ENCODE measurements at regions not wholly inside any gene's neighbourhood (a gene's known extent, or its start where the extent isn't known, plus 50 kb on each side); places are given as distances from the start of the nearest gene placed in this dataset.

DNA sequence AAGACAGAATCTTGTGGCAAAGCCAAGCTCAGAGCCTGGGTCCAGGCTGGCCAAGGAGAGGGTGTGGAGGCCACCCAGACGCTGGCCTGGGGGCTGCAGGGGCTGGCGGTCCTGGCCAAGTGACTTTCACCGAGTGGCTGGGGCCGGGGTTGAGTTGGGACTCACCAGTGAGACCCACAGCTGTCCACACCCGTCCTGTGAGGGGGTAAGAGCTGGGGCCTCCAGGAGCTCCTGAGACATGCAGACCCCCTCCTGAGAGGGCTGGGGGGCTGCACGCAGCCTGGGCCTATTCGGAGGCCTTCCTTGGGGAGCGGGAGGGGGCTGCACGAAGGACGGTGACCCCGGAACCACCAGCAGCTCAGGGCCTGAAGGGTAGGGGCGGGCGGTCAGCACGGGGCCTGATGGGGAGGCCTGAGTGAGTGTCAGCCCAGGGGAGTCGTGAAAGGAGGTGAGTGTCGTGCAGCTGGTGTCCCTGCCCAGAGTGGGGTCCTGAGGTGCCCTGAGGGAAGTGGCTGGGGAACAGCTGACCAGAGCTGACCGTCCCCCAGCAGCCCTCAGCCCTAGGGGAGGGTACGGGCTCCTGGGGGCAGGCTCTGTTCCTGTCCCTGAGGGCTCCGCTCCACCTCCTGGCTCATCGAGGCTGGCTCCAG lies 100.9 kb downstream of the FOXL3 start:
- DNase-seq (ENCODE audit: low read depth, low spot score) = no peak
- ChIA-PET RAD21 (ENCODE audit: low non-redundant PET in 1 of 2, low total read pairs in 2 of 2, uncharacterized antibody in 2 of 2, unreplicated experiment in 2 of 2) (no interaction called here), POLR2A (no interaction called here), CTCF (no interaction called here)
- no peaks in the 10 kb centered on the region for H3K27me3 ChIP-seq (ENCODE audit: insufficient read depth, low read length)
- H3K9me3 ChIP-seq (ENCODE audit: control insufficient read depth in 1 of 2, insufficient read depth in 1 of 2, low read depth in 1 of 2, low read length in 2 of 2) = peaks cover 4 to 12% of the 10 kb centered on the region in 2 experiments; a peak in 3 of 4 replicates
- H3K79me2 ChIP-seq (ENCODE audit: insufficient read depth, low read length) = no peaks in the 10 kb centered on the region
- H3K4me3 ChIP-seq (replicated peaks in 1 of 2; ENCODE audit: low read depth in 1 of 2, low read length in 2 of 2) = no peak overlapping the region
- H3K4me1 ChIP-seq (ENCODE audit: control insufficient read depth in 1 of 2, insufficient read depth in 2 of 2, low read length in 2 of 2) = no peaks in the 10 kb centered on the region
- H3K36me3 ChIP-seq (ENCODE audit: control insufficient read depth in 1 of 2, insufficient read depth in 2 of 2, low read length in 2 of 2) = no peaks in the 10 kb centered on the region
- H4K20me1 ChIP-seq (ENCODE audit: insufficient read depth) = no peaks in the 10 kb centered on the region
- no peak for ATAC-seq
- BruUV-seq (replicated peaks) = no TSS peak
- H3K27ac ChIP-seq (ENCODE audit: low read depth, low read length) = no peak overlapping the region
- no peak overlapping the region for H3K4me2 ChIP-seq (ENCODE audit: low read length)
- TF ChIP-seq, protein P1, sequence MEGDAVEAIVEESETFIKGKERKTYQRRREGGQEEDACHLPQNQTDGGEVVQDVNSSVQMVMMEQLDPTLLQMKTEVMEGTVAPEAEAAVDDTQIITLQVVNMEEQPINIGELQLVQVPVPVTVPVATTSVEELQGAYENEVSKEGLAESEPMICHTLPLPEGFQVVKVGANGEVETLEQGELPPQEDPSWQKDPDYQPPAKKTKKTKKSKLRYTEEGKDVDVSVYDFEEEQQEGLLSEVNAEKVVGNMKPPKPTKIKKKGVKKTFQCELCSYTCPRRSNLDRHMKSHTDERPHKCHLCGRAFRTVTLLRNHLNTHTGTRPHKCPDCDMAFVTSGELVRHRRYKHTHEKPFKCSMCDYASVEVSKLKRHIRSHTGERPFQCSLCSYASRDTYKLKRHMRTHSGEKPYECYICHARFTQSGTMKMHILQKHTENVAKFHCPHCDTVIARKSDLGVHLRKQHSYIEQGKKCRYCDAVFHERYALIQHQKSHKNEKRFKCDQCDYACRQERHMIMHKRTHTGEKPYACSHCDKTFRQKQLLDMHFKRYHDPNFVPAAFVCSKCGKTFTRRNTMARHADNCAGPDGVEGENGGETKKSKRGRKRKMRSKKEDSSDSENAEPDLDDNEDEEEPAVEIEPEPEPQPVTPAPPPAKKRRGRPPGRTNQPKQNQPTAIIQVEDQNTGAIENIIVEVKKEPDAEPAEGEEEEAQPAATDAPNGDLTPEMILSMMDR (IDR thresholded peaks at IDR 0.05 in 2 of 3, conservative IDR thresholded peaks at IDR 0.05 in 1 of 3; ENCODE audit: borderline replicate concordance in 1 of 3, insufficient read depth in 1 of 3, low read depth in 2 of 3, low read length in 2 of 3) = no peak
- TF ChIP-seq SRF (IDR thresholded peaks at IDR 0.05; ENCODE audit: low read depth) (no peak), FOSL1 (IDR thresholded peaks at IDR 0.05; ENCODE audit: low read depth) (no peak), YY1 (IDR thresholded peaks at IDR 0.05; ENCODE audit: extremely low read depth, insufficient replicate concordance, low read depth, low read length) (no peak), JUND (IDR thresholded peaks at IDR 0.05) (no peak), POLR2AphosphoS5 (IDR thresholded peaks at IDR 0.05; ENCODE audit: low read depth, low read length) (no peak), EZH2phosphoT487 (IDR thresholded peaks at IDR 0.05; ENCODE audit: borderline replicate concordance) (no peak)
- TF ChIP-seq, protein P2, sequence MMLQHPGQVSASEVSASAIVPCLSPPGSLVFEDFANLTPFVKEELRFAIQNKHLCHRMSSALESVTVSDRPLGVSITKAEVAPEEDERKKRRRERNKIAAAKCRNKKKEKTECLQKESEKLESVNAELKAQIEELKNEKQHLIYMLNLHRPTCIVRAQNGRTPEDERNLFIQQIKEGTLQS (IDR thresholded peaks at IDR 0.05) = no peak
- no peak overlapping the region for H2AFZ ChIP-seq (ENCODE audit: low read depth, low read length, poor library complexity, severe bottlenecking)
- no peak overlapping the region for H3K9ac ChIP-seq (ENCODE audit: low read length)
- no peaks in the 10 kb centered on the region for H3K9me2 ChIP-seq (ENCODE audit: insufficient read depth)
- intact Hi-C loops (cut with micrococcal nuclease) = no loop called here
